Stimulated activated effector memory CD8-positive, alpha-beta T cell treated with anti-CD3 and anti-CD28 coated beads, Interleukin-12 subunit alpha, Interleukin-12 subunit beta, amount 100 ng/mL, for 72 hours (primary cell): ENCODE measurements at regions not wholly inside any gene's neighbourhood (a gene's known extent, or its start where the extent isn't known, plus 50 kb on each side); places are given as distances from the start of the nearest gene placed in this dataset.

Experiments
- ATAC-seq: fragments of 150-1000 bp; cut with Tn5 transposase; 2 replicates; pipeline ENCODE4 v1.10.0; 2021
- DNase-seq, 2 donors: peaks; one replicate each; pipeline ENCODE4 v3.0.0; 2021 to 2022; ENCODE audit warnings: low spot score in 2 of 2
- H3K27ac Mint-ChIP-seq: one replicate; pipeline ENCODE4 v1.8.0; 2022; ENCODE audit warnings: mild to moderate bottlenecking, mixed read lengths
- H3K36me3 Mint-ChIP-seq: one replicate; pipeline ENCODE4 v1.8.0; 2022; ENCODE audit warnings: mild to moderate bottlenecking, mixed read lengths
- H3K4me1 Mint-ChIP-seq: one replicate; pipeline ENCODE4 v1.8.0; 2022; ENCODE audit warnings: mixed read lengths
- H3K4me3 Mint-ChIP-seq: one replicate; pipeline ENCODE4 v1.8.0; 2022; ENCODE audit warnings: mild to moderate bottlenecking, mixed read lengths
- H3K9me3 Mint-ChIP-seq: one replicate; pipeline ENCODE4 v1.8.0; 2022; ENCODE audit warnings: mixed read lengths

GRCh38 chr18:25962919-25963318 is 127.5 kb downstream of the SS18 start:
- H3K36me3 Mint-ChIP-seq = no peaks in the 10 kb centered on the region
- ATAC-seq = no peak

GRCh38 chr18:25962176-25962575 is 128.2 kb downstream of the SS18 start:
- Mint-ChIP-seq H3K4me1 (no peaks in the 10 kb centered on the region), H3K36me3 (no peaks in the 10 kb centered on the region), H3K27ac (no peak overlapping the region), H3K4me3 (no peak overlapping the region), H3K9me3 (no peaks in the 10 kb centered on the region)
- DNase-seq (no peak), ATAC-seq (no peak)

More at GRCh38 chr18:25962919-25963318, 127.5 kb downstream of the SS18 start:
- no peaks in the 10 kb centered on the region for H3K9me3 Mint-ChIP-seq
- DNase-seq = no peak
- no peak overlapping the region for H3K27ac Mint-ChIP-seq
- H3K4me3 Mint-ChIP-seq = no peak overlapping the region
- H3K4me1 Mint-ChIP-seq = no peaks in the 10 kb centered on the region

GRCh38 chr18:25957017-25957416 is 133.4 kb downstream of the SS18 start:
- H3K9me3 Mint-ChIP-seq = no peaks in the 10 kb centered on the region

GRCh38 chr18:25953111-25953510 is 137.3 kb downstream of the SS18 start:
- H3K36me3 Mint-ChIP-seq = no peaks in the 10 kb centered on the region
- peak overlapping the region; percentile 43 for H3K4me3 Mint-ChIP-seq
- no peak for ATAC-seq
- no peak for DNase-seq
- H3K27ac Mint-ChIP-seq = no peak overlapping the region
- peaks cover 3% of the 10 kb centered on the region for H3K9me3 Mint-ChIP-seq
- peaks cover 15% of the 10 kb centered on the region for H3K4me1 Mint-ChIP-seq

More at GRCh38 chr18:25957017-25957416, 133.4 kb downstream of the SS18 start:
- H3K36me3 Mint-ChIP-seq = no peaks in the 10 kb centered on the region
- peaks cover 15% of the 10 kb centered on the region for H3K4me1 Mint-ChIP-seq
- ATAC-seq (no peak), DNase-seq (no peak)
- H3K27ac Mint-ChIP-seq = no peak overlapping the region
- no peak overlapping the region for H3K4me3 Mint-ChIP-seq

GRCh38 chr18:25950321-25950720 is 140.1 kb downstream of the SS18 start:
- peaks cover 3% of the 10 kb centered on the region for H3K9me3 Mint-ChIP-seq
- ATAC-seq (no peak), DNase-seq (no peak)
- no peak overlapping the region for H3K27ac Mint-ChIP-seq
- no peak overlapping the region for H3K4me3 Mint-ChIP-seq
- H3K36me3 Mint-ChIP-seq = no peaks in the 10 kb centered on the region
- peaks cover 15% of the 10 kb centered on the region for H3K4me1 Mint-ChIP-seq

- Mint-ChIP-seq H3K4me1 (no peaks in the 10 kb centered on the region), H3K36me3 (no peaks in the 10 kb centered on the region), H3K27ac (no peak overlapping the region), H3K9me3 (peaks cover 3% of the 10 kb centered on the region), H3K4me3 (no peak overlapping the region)
- ATAC-seq (no peak), DNase-seq (no peak)
These were observed 143.9 kb downstream of the SS18 start for GRCh38 chr18:25946540-25946939.

GRCh38 chr18:25935356-25935755 is 155.1 kb downstream of the SS18 start:
- Mint-ChIP-seq H3K36me3 (no peaks in the 10 kb centered on the region), H3K4me3 (no peak overlapping the region), H3K27ac (no peak overlapping the region), H3K9me3 (no peaks in the 10 kb centered on the region), H3K4me1 (no peaks in the 10 kb centered on the region)
- no peak for DNase-seq
- ATAC-seq = no peak

GRCh38 chr18:25931126-25931525 is 159.3 kb downstream of the SS18 start:
- H3K4me3 Mint-ChIP-seq = no peak overlapping the region

GRCh38 chr18:25929787-25930186 is 160.6 kb downstream of the SS18 start:
- no peak overlapping the region for H3K27ac Mint-ChIP-seq
- H3K36me3 Mint-ChIP-seq = no peaks in the 10 kb centered on the region
- ATAC-seq (no peak), DNase-seq (no peak)
- no peaks in the 10 kb centered on the region for H3K4me1 Mint-ChIP-seq
- H3K9me3 Mint-ChIP-seq = no peaks in the 10 kb centered on the region
- H3K4me3 Mint-ChIP-seq = no peak overlapping the region

More at GRCh38 chr18:25931126-25931525, 159.3 kb downstream of the SS18 start:
- H3K4me1 Mint-ChIP-seq = no peaks in the 10 kb centered on the region
- no peaks in the 10 kb centered on the region for H3K36me3 Mint-ChIP-seq
- no peaks in the 10 kb centered on the region for H3K9me3 Mint-ChIP-seq
- ATAC-seq = no peak
- H3K27ac Mint-ChIP-seq = no peak overlapping the region
- DNase-seq = no peak

- H3K4me3 Mint-ChIP-seq = no peak overlapping the region
- no peak overlapping the region for H3K27ac Mint-ChIP-seq
- no peak for ATAC-seq
- no peaks in the 10 kb centered on the region for H3K36me3 Mint-ChIP-seq
- H3K4me1 Mint-ChIP-seq = no peaks in the 10 kb centered on the region
- no peaks in the 10 kb centered on the region for H3K9me3 Mint-ChIP-seq
- DNase-seq = no peak
These were observed 162.6 kb downstream of the SS18 start for GRCh38 chr18:25927830-25928229.

- ATAC-seq = no peak
- Mint-ChIP-seq H3K36me3 (no peaks in the 10 kb centered on the region), H3K4me3 (no peak overlapping the region), H3K27ac (no peak overlapping the region), H3K4me1 (no peaks in the 10 kb centered on the region), H3K9me3 (no peaks in the 10 kb centered on the region)
- no peak for DNase-seq
These were observed 167.2 kb downstream of the SS18 start for GRCh38 chr18:25923193-25923592.

GRCh38 chr18:25921677-25922421 is 168.6 kb downstream of the SS18 start:
- Mint-ChIP-seq H3K4me3 (no peak overlapping the region), H3K27ac (no peak overlapping the region), H3K9me3 (no peaks in the 10 kb centered on the region), H3K4me1 (no peaks in the 10 kb centered on the region), H3K36me3 (no peaks in the 10 kb centered on the region)
- ATAC-seq (peak; percentile 57), DNase-seq (peak; percentile 9 to 67)

- Mint-ChIP-seq H3K9me3 (no peaks in the 10 kb centered on the region), H3K4me3 (no peak overlapping the region), H3K36me3 (no peaks in the 10 kb centered on the region), H3K27ac (no peak overlapping the region), H3K4me1 (no peaks in the 10 kb centered on the region)
- no peak for ATAC-seq
- no peak for DNase-seq
These were observed 174.5 kb downstream of the SS18 start for GRCh38 chr18:25915907-25916306.

GRCh38 chr18:25898965-25899364 is 191.4 kb downstream of the SS18 start:
- no peak overlapping the region for H3K4me3 Mint-ChIP-seq
- peaks cover 4% of the 10 kb centered on the region for H3K9me3 Mint-ChIP-seq
- DNase-seq (no peak), ATAC-seq (no peak)
- H3K27ac Mint-ChIP-seq = no peak overlapping the region
- H3K36me3 Mint-ChIP-seq = no peaks in the 10 kb centered on the region
- H3K4me1 Mint-ChIP-seq = no peaks in the 10 kb centered on the region

- Mint-ChIP-seq H3K27ac (no peak overlapping the region), H3K4me1 (no peaks in the 10 kb centered on the region), H3K9me3 (peaks cover 4% of the 10 kb centered on the region), H3K4me3 (no peak overlapping the region), H3K36me3 (no peaks in the 10 kb centered on the region)
- ATAC-seq = no peak
- no peak for DNase-seq
These were observed 193.5 kb downstream of the SS18 start for GRCh38 chr18:25896956-25897355.

- DNase-seq (no peak), ATAC-seq (peak; percentile 48)
- Mint-ChIP-seq H3K4me1 (no peaks in the 10 kb centered on the region), H3K36me3 (no peaks in the 10 kb centered on the region), H3K9me3 (peaks cover 4% of the 10 kb centered on the region), H3K4me3 (no peak overlapping the region), H3K27ac (no peak overlapping the region)
These were observed 194.1 kb downstream of the SS18 start for GRCh38 chr18:25896178-25896780.
